ENCODE measurements at regions not wholly inside any gene's neighbourhood (a gene's known extent, or its start where the extent isn't known, plus 50 kb on each side); places are given as distances from the start of the nearest gene placed in this dataset.

- Mint-ChIP-seq H3K4me3 (no peak overlapping the region), H3K9me3 (no peaks in the 10 kb centered on the region), H3K4me1 (peaks cover 5% of the 10 kb centered on the region), H3K27me3 (ENCODE audit: low read depth) (no peaks in the 10 kb centered on the region), H3K36me3 (no peaks in the 10 kb centered on the region), H3K27ac (no peak overlapping the region)
- ChIA-PET CTCF (no interaction called here), POLR2A (no interaction called here)
- ATAC-seq (no peak), DNase-seq (ENCODE audit: low spot score) (no peak)
- TF ChIP-seq GABPB1 (CRISPR knock-in tag; IDR thresholded peaks at IDR 0.05) (no peak), CREB1 (CRISPR knock-in tag; IDR thresholded peaks at IDR 0.05) (no peak), PRRX2 (CRISPR knock-in tag; IDR thresholded peaks at IDR 0.05) (no peak), ATF6 (CRISPR knock-in tag; IDR thresholded peaks at IDR 0.05) (no peak), ZNF671 (CRISPR knock-in tag; IDR thresholded peaks at IDR 0.05) (no peak), USF1 (CRISPR knock-in tag; IDR thresholded peaks at IDR 0.05) (no peak), KAT7 (CRISPR knock-in tag; IDR thresholded peaks at IDR 0.05; ENCODE audit: borderline replicate concordance) (no peak), ATF2 (CRISPR knock-in tag; IDR thresholded peaks at IDR 0.05; ENCODE audit: borderline replicate concordance, low read depth) (no peak), ZNF281 (CRISPR knock-in tag; IDR thresholded peaks at IDR 0.05) (no peak), NFYB (CRISPR knock-in tag; conservative IDR thresholded peaks at IDR 0.05; ENCODE audit: low read depth) (no peak), ZNF532 (CRISPR knock-in tag; IDR thresholded peaks at IDR 0.05; ENCODE audit: borderline replicate concordance) (no peak), HMGA2 (CRISPR knock-in tag; IDR thresholded peaks at IDR 0.05) (no peak), ZNF423 (CRISPR knock-in tag; IDR thresholded peaks at IDR 0.05) (no peak), ARID4B (CRISPR knock-in tag; IDR thresholded peaks at IDR 0.05; ENCODE audit: borderline replicate concordance) (no peak), ATF1 (CRISPR knock-in tag; IDR thresholded peaks at IDR 0.05) (no peak), FOXJ3 (CRISPR knock-in tag; IDR thresholded peaks at IDR 0.05; ENCODE audit: borderline replicate concordance) (no peak)
These were observed 120.9 kb upstream of the PDZRN3 start for GRCh38 chr3:73745526-73746191.
